K562 (cell line): ENCODE measurements at regions not wholly inside any gene's neighbourhood (a gene's known extent, or its start where the extent isn't known, plus 50 kb on each side); places are given as distances from the start of the nearest gene placed in this dataset.
"Not testable (repeated sequence)": the region's sequence is repeated elsewhere in the genome, so short reads cannot be mapped to it uniquely, and the experiment has no call there.

Experiments used
- ATAC-seq: fragments of 200-7000 bp; cut with Tn5 transposase; 3 replicates; pipeline ENCODE4 v1.9.1; 2020; ENCODE audit warnings: moderate library complexity
- BruUV-seq: library from RNA; stranded (reverse); fragments of 400-500 nt; replicated peaks from 2 replicates; lab custom pipeline; 2021; lab: Mats Ljungman, UMichigan
- CTCF ChIA-PET: fragments of 300-600 bp; formaldehyde crosslinking; extraction: SDS; loops from one replicate; lab custom pipeline; 2021; ENCODE audit warnings: low intra/inter-chr PET ratio; lab: Yijun Ruan, JAX
- POLR2A ChIA-PET: fragments of 300-600, 350-650 bp; sonication (Branson Sonifier 250); formaldehyde crosslinking; extraction: SDS; loops from one replicate; lab custom pipeline; 2021; ENCODE audit warnings: antibody characterized with exemption, inconsistent platforms; lab: Yijun Ruan, JAX
- DNase-seq, 4 experiments: peaks; one replicate each; pipeline versions ENCODE4 v3.0.0 to v3.0.0-alpha.2; 2011 to 2018; ENCODE audit warnings: low spot score in 3 of 4, mixed read lengths in 3 of 4; ENCODE audit errors: extremely low read depth in 1 of 4
- FAIRE-seq: peaks from 2 replicates; lab custom pipeline; 2011; peaks lifted over from hg19 to GRCh38; lab: Jason Lieb, UNC
- H2AFZ ChIP-seq: 2 replicates; pipeline ENCODE4 v1.6.0; 2011; ENCODE audit warnings: low read depth, low read length, control low read depth, inconsistent platforms
- H3K27ac ChIP-seq: fragments of 200-600 bp; 3 replicates; pipeline ENCODE4 v1.8.0; 2011; ENCODE audit warnings: low read depth, mild to moderate bottlenecking, control low read depth, inconsistent platforms, low read length, moderate library complexity, mixed read lengths; ENCODE audit errors: extremely low read depth
- H3K27me3 ChIP-seq, 2 experiments: fragments of 300-600 bp in 1 of 2; 2 replicates in 1 of 2; 3 replicates in 1 of 2; pipeline versions ENCODE4 v1.6.0 to v1.8.0; 2011; ENCODE audit warnings: inconsistent platforms in 2 of 2, low read length in 2 of 2, mild to moderate bottlenecking in 1 of 2, mixed read lengths in 1 of 2, moderate library complexity in 1 of 2; ENCODE audit not compliant: control insufficient read depth in 2 of 2, insufficient read depth in 2 of 2
- H3K36me3 ChIP-seq: fragments of 300-600 bp; 3 replicates; pipeline ENCODE4 v1.8.0; 2011; ENCODE audit warnings: mild to moderate bottlenecking, low read length, inconsistent platforms; ENCODE audit not compliant: control insufficient read depth, insufficient read depth
- H3K4me1 ChIP-seq, 2 experiments: fragments of 200-600 bp in 1 of 2; replicated peaks in 1 of 2; 2 replicates in 1 of 2; 3 replicates in 1 of 2; pipeline versions ENCODE4 v1.5.1 to v1.8.0; 2011; ENCODE audit warnings: inconsistent platforms in 2 of 2, low read length in 2 of 2, mild to moderate bottlenecking in 1 of 2, mixed read lengths in 1 of 2, moderate library complexity in 1 of 2; ENCODE audit not compliant: control insufficient read depth in 2 of 2, insufficient read depth in 2 of 2
- H3K4me2 ChIP-seq: 2 replicates; pipeline ENCODE4 v1.6.1; 2011; ENCODE audit warnings: low read length, control low read depth, inconsistent platforms, mixed read lengths; ENCODE audit not compliant: insufficient read depth
- H3K4me3 ChIP-seq: fragments of 200-600 bp; sonication (generic), shearing (Covaris generic); 2 replicates; pipeline ENCODE4 v1.5.1; 2016; ENCODE audit warnings: control low read depth, inconsistent platforms
- H3K79me2 ChIP-seq: fragments of 200-600 bp; 3 replicates; pipeline ENCODE4 v1.8.0; 2011; ENCODE audit warnings: low read length, inconsistent platforms; ENCODE audit not compliant: control insufficient read depth, insufficient read depth
- H3K9ac ChIP-seq, 2 experiments: 2 replicates each; pipeline versions ENCODE4 v1.6.0 to v1.6.1; 2011; ENCODE audit warnings: low read depth in 2 of 2, low read length in 2 of 2, control low read depth in 1 of 2, inconsistent platforms in 1 of 2, mild to moderate bottlenecking in 1 of 2, mixed read lengths in 1 of 2; ENCODE audit not compliant: insufficient read depth in 1 of 2
- H3K9me1 ChIP-seq: one replicate; pipeline ENCODE4 v1.6.0; 2011; ENCODE audit warnings: inconsistent platforms, mild to moderate bottlenecking, low read length, moderate library complexity; ENCODE audit not compliant: control insufficient read depth, insufficient read depth
- H3K9me3 ChIP-seq: replicated peaks from 2 replicates; pipeline ENCODE4 v1.5.1; 2011; ENCODE audit warnings: low read depth, low read length, inconsistent platforms; ENCODE audit not compliant: control insufficient read depth, insufficient read depth
- H4K20me1 ChIP-seq: replicated peaks from 2 replicates; pipeline ENCODE4 v1.6.1; 2011; ENCODE audit warnings: low read length, inconsistent platforms, mixed read lengths; ENCODE audit not compliant: control insufficient read depth, insufficient read depth
- ESRRA ChIP-seq: fragments of 450-650 bp; IDR thresholded peaks from 2 replicates; pipeline ENCODE4 v1.6.1; 2014; ENCODE audit warnings: low read depth, mild to moderate bottlenecking, moderate library complexity, borderline replicate concordance
- KDM1A ChIP-seq, 2 experiments: fragments of 450-650 bp; IDR thresholded peaks; 2 replicates each; pipeline ENCODE4 v1.6.1; 2016; ENCODE audit warnings: mild to moderate bottlenecking in 2 of 2
- RBM17 ChIP-seq: fragments of 200-400 bp; formaldehyde crosslinking; IDR thresholded peaks from 2 replicates; pipeline ENCODE4 v1.6.1; 2017; ENCODE audit warnings: low read depth, mild to moderate bottlenecking, low read length, borderline replicate concordance
- RBM25 ChIP-seq: fragments of 200-400 bp; formaldehyde crosslinking; IDR thresholded peaks from 2 replicates; pipeline ENCODE4 v1.6.1; 2018; ENCODE audit warnings: low read length, low read depth, moderate library complexity; ENCODE audit not compliant: severe bottlenecking
- ZBTB8A ChIP-seq: fragments of 450-650 bp; IDR thresholded peaks from 2 replicates; pipeline ENCODE4 v1.6.1; 2018; ENCODE audit warnings: mild to moderate bottlenecking, moderate library complexity; ENCODE audit not compliant: partially characterized antibody
- WGBS: fragments of 100-300 bp; shearing (Covaris generic); methylation state at CpG from one replicate; pipeline ENCODE4 v1.1.6; 2016; ENCODE audit warnings: low coverage, mixed read lengths; ENCODE audit not compliant: insufficient coverage; ENCODE audit errors: missing lambda C conversion rate; 5-methylcytosine and 5-hydroxymethylcytosine counted together
- in situ Hi-C: fragments of 300-500 bp; cut with MboI; formaldehyde crosslinking; loops from 4 replicates; pipeline ENCODE4 v1.15.0; 2018; ENCODE audit warnings: inconsistent platforms, mixed read lengths
- intact Hi-C: fragments of 100-400 bp; cut with micrococcal nuclease; formaldehyde crosslinking; loops from 2 replicates; pipeline ENCODE4 v1.14.2; 2022
- TF ChIP-seq, protein P1 (sequence below), 2 experiments: fragments of 200-800 bp in 1 of 2; sonication (Bioruptor generic) in 1 of 2; sonication (generic) in 1 of 2; formaldehyde crosslinking in 1 of 2; IDR thresholded peaks in 1 of 2; conservative IDR thresholded peaks in 1 of 2; 2 replicates each; pipeline versions ENCODE4 v1.5.0 to v1.6.1; 2016 to 2020; ENCODE audit warnings: missing compliant biosample characterization in 1 of 2, missing genetic modification characterization in 1 of 2, missing genetic modification reagents in 1 of 2

DNA sequence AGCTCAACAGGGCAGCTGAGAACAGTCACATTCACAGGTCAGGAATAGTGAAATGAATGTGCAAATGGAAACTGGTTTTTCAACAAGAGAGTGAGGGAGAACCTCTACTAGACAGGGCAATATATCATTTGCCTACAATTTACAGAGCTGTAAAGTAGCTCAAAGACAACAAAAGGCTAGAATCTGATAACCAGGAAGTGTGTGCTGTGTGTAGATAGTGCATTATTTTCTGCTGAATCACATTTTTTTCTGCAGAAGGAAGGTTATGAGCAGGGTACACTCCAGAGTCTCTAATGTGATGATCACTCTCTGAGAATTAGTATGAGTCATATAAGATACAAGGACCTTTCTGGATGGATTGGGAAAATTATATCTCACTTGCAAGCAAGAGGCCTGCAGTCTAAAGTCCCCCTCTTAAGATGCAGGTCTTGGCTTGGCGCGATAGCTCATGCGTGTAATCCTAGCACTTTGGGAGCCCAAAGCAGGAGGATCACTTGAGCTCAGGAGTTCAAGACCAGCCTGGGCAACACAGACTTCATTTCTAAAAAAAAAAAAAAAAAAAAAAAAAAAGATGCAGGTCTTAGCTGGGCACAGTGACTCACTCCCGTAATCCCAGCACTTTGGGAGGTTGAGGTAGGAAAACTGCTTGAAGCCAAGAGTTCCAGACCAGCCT is 59.9 kb upstream of the COBL start (continued):
- TF ChIP-seq, protein P1, sequence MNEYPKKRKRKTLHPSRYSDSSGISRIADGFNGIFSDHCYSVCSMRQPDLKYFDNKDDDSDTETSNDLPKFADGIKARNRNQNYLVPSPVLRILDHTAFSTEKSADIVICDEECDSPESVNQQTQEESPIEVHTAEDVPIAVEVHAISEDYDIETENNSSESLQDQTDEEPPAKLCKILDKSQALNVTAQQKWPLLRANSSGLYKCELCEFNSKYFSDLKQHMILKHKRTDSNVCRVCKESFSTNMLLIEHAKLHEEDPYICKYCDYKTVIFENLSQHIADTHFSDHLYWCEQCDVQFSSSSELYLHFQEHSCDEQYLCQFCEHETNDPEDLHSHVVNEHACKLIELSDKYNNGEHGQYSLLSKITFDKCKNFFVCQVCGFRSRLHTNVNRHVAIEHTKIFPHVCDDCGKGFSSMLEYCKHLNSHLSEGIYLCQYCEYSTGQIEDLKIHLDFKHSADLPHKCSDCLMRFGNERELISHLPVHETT (CRISPR knock-in tag; conservative IDR thresholded peaks at IDR 0.05 in 1 of 2, IDR thresholded peaks at IDR 0.05 in 1 of 2): peak in 1 of 2 experiments; percentile 70; a peak in 2 of 4 replicates
- no peak for TF ChIP-seq ZBTB8A

DNA sequence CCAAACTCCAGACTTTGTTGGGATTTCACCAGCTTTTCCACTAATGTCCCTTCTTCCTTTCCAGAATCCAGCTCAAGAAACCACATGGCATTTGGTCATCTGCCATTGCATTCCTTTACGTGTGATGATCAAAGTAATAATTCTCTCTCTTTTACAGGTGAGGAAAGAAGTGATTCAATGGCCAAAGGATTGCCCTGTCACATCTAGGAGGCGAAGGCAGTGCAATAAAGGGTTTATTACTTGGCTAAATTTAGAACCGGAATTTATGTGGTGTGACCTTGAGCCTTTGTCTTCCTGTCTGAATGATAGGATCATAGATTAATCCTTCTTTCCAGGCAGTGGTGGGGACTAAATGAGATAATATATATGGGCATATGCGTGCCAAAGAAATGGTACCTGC is 58.3 kb upstream of the COBL start:
- ATAC-seq (no peak), DNase-seq (no peak), FAIRE-seq (no peak)
- WGBS: 50% methylated on average over 4 of the region's 4 CpGs
- no peaks in the 10 kb centered on the region for H3K9me1 ChIP-seq
- intact Hi-C loops: no loop called here
- H3K9ac ChIP-seq: no peak overlapping the region
- H3K4me2 ChIP-seq: no peak overlapping the region; the same call in 1 of the 2 replicates
- BruUV-seq: no TSS peak
- ChIA-PET POLR2A (interaction anchor here (2.5 kb wide), 1 partner anchor 7 kb away, joined by 12 read pairs; no protein-coding TSS in a partner anchor), CTCF (no interaction called here)
- TF ChIP-seq RBM17 (no peak), RBM25 (peak; percentile 49), KDM1A (IDR thresholded peaks at IDR 0.05) (peak in 1 of 2 experiments; percentile 30; a peak in 1 of 4 replicates), ESRRA (peak; percentile 93)
- H3K79me2 ChIP-seq: no peaks in the 10 kb centered on the region
- no peaks in the 10 kb centered on the region for H4K20me1 ChIP-seq
- no peaks in the 10 kb centered on the region for H3K27me3 ChIP-seq
- no peaks in the 10 kb centered on the region for H3K36me3 ChIP-seq
- in situ Hi-C loops: loop anchor here (25.0 kb wide), 1 partner anchor 1238 kb away; no protein-coding TSS in a partner anchor
- peak overlapping the region; percentile 89; the same call in 1 of the 3 replicates for H3K27ac ChIP-seq
- H2AFZ ChIP-seq: peak overlapping the region; percentile 6; the same call in 1 of the 2 replicates
- H3K4me1 ChIP-seq: peaks cover 15 to 19% of the 10 kb centered on the region in 2 experiments; a peak in 3 of 5 replicates
- no peak overlapping the region for H3K4me3 ChIP-seq
- H3K9me3 ChIP-seq: no peaks in the 10 kb centered on the region

- H3K79me2 ChIP-seq, H4K20me1 ChIP-seq, H3K36me3 ChIP-seq, H3K9me1 ChIP-seq, H3K9me3 ChIP-seq, intact Hi-C loops, DNase-seq, FAIRE-seq, H3K4me3 ChIP-seq, BruUV-seq, H3K4me2 ChIP-seq, CTCF ChIA-PET, H3K27me3 ChIP-seq, ATAC-seq, H2AFZ ChIP-seq, H3K9ac ChIP-seq, POLR2A ChIA-PET, H3K27ac ChIP-seq: not testable (repeated sequence)
- 32% methylated on average over 2 of the region's 2 CpGs for WGBS
- peaks cover 15 to 19% of the 10 kb centered on the region in 2 experiments; a peak in 3 of 5 replicates for H3K4me1 ChIP-seq
- in situ Hi-C loops: loop anchor here (25.0 kb wide), 1 partner anchor 1236 kb away; no protein-coding TSS in a partner anchor
Measured at GRCh38 chr7:51373607-51374006, 57.0 kb upstream of the COBL start.
